IPS-18c (cell line): ENCODE measurements at regions not wholly inside any gene's neighbourhood (a gene's known extent, or its start where the extent isn't known, plus 50 kb on each side); places are given as distances from the start of the nearest gene placed in this dataset.

Experiments used
- H3K4me3 ChIP-seq: 2 replicates; pipeline ENCODE4 v1.7.0; 2013; ENCODE audit warnings: low read depth, mild to moderate bottlenecking, low read length, moderate library complexity; ENCODE audit not compliant: insufficient read depth
- H3K9me3 ChIP-seq: one replicate; pipeline ENCODE4 v1.6.1; 2013; ENCODE audit warnings: mild to moderate bottlenecking, low read length, moderate library complexity; ENCODE audit not compliant: control insufficient read depth, insufficient read depth

- no peaks in the 10 kb centered on the region for H3K9me3 ChIP-seq
- no peak overlapping the region for H3K4me3 ChIP-seq
These were observed 444.1 kb upstream of the PSMD7 start for GRCh38 chr16:73852561-73852960.

GRCh38 chr16:73848993-73849392, 447.6 kb upstream of the PSMD7 start:
- no peaks in the 10 kb centered on the region for H3K9me3 ChIP-seq
- H3K4me3 ChIP-seq = no peak overlapping the region

- Histone ChIP-seq H3K9me3 (no peaks in the 10 kb centered on the region), H3K4me3 (no peak overlapping the region)
These were observed 449.5 kb upstream of the PSMD7 start for GRCh38 chr16:73847090-73847489.

GRCh38 chr16:73846356-73846755, 450.3 kb upstream of the PSMD7 start:
- Histone ChIP-seq H3K9me3 (no peaks in the 10 kb centered on the region), H3K4me3 (no peak overlapping the region)

- no peaks in the 10 kb centered on the region for H3K9me3 ChIP-seq
- H3K4me3 ChIP-seq = no peak overlapping the region
These were observed 450.6 kb upstream of the PSMD7 start for GRCh38 chr16:73846007-73846330.

- Histone ChIP-seq H3K9me3 (no peaks in the 10 kb centered on the region), H3K4me3 (no peak overlapping the region)
These were observed 451.2 kb upstream of the PSMD7 start for GRCh38 chr16:73845238-73846006.

- no peak overlapping the region for H3K4me3 ChIP-seq
- no peaks in the 10 kb centered on the region for H3K9me3 ChIP-seq
These were observed 455.9 kb upstream of the PSMD7 start for GRCh38 chr16:73840728-73841127.

- H3K9me3 ChIP-seq = no peaks in the 10 kb centered on the region
- H3K4me3 ChIP-seq = no peak overlapping the region
These were observed 465.4 kb upstream of the PSMD7 start for GRCh38 chr16:73831220-73831619.

GRCh38 chr16:73823205-73823849, 473.3 kb upstream of the PSMD7 start:
- Histone ChIP-seq H3K4me3 (no peak overlapping the region), H3K9me3 (no peaks in the 10 kb centered on the region)

- Histone ChIP-seq H3K4me3 (no peak overlapping the region), H3K9me3 (no peaks in the 10 kb centered on the region)
These were observed 478.9 kb upstream of the PSMD7 start for GRCh38 chr16:73817526-73818324.

GRCh38 chr16:73813527-73813926, 483.1 kb upstream of the PSMD7 start:
- no peak overlapping the region for H3K4me3 ChIP-seq

GRCh38 chr16:73804456-73804855, 492.2 kb upstream of the PSMD7 start:
- no peaks in the 10 kb centered on the region for H3K9me3 ChIP-seq
- no peak overlapping the region for H3K4me3 ChIP-seq

More at GRCh38 chr16:73813527-73813926, 483.1 kb upstream of the PSMD7 start:
- H3K9me3 ChIP-seq = no peaks in the 10 kb centered on the region

- no peaks in the 10 kb centered on the region for H3K9me3 ChIP-seq
- no peak overlapping the region for H3K4me3 ChIP-seq
These were observed 498.1 kb upstream of the PSMD7 start for GRCh38 chr16:73798471-73798870.

GRCh38 chr16:73797115-73797514, 499.5 kb upstream of the PSMD7 start:
- Histone ChIP-seq H3K4me3 (no peak overlapping the region), H3K9me3 (no peaks in the 10 kb centered on the region)

GRCh38 chr16:73796241-73796640, 500.4 kb upstream of the PSMD7 start:
- Histone ChIP-seq H3K9me3 (no peaks in the 10 kb centered on the region), H3K4me3 (no peak overlapping the region)

GRCh38 chr16:73794994-73795393, 501.6 kb upstream of the PSMD7 start:
- Histone ChIP-seq H3K4me3 (no peak overlapping the region), H3K9me3 (no peaks in the 10 kb centered on the region)

GRCh38 chr16:73793871-73794437, 502.7 kb upstream of the PSMD7 start:
- Histone ChIP-seq H3K4me3 (no peak overlapping the region), H3K9me3 (no peaks in the 10 kb centered on the region)

GRCh38 chr16:73793260-73793659, 503.4 kb upstream of the PSMD7 start:
- H3K4me3 ChIP-seq = no peak overlapping the region
- no peaks in the 10 kb centered on the region for H3K9me3 ChIP-seq
